Neural cell (in vitro differentiated cells): ENCODE measurements at regions not wholly inside any gene's neighbourhood (a gene's known extent, or its start where the extent isn't known, plus 50 kb on each side); places are given as distances from the start of the nearest gene placed in this dataset.

Experiments
- POLR2AphosphoS5 ChIP-seq: IDR thresholded peaks from 2 replicates; pipeline ENCODE4 v1.6.1; 2012
- RAD21 ChIP-seq: fragments of 450-650 bp; conservative IDR thresholded peaks from 2 replicates; pipeline ENCODE4 v1.6.1; 2014; ENCODE audit warnings: antibody characterized with exemption, mild to moderate bottlenecking, moderate library complexity
- SMC3 ChIP-seq: fragments of 450-650 bp; conservative IDR thresholded peaks from 2 replicates; pipeline ENCODE4 v1.6.1; 2014; ENCODE audit warnings: antibody characterized with exemption, mild to moderate bottlenecking, moderate library complexity; ENCODE audit not compliant: poor library complexity
- TF ChIP-seq, protein P1 (sequence below): fragments of 450-650 bp; IDR thresholded peaks from 2 replicates; pipeline ENCODE4 v1.5.1; 2014; ENCODE audit warnings: antibody characterized with exemption, mild to moderate bottlenecking, moderate library complexity; ENCODE audit not compliant: poor library complexity, severe bottlenecking

DNA sequence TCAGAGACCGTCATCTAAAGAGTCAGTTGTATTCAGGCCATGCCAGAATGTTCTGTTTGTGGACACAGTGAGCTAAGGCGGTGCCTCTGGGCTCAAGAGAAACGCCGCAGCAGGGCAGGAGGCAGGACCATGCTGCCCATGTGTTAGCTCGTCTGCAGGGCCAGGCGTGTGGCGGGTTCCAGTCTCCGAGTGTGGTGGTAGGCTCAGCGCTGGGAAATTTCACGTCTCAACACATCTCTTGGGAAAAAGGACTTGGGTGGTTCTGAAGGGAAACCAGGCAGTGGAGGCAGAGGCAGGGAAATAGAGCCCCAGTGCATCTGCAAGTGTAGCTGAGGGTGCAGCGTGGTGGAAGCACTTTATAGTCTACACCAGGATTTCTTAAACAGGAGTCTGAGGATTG, 56.9 kb upstream of the TAGAP start:
- TF ChIP-seq, protein P1, sequence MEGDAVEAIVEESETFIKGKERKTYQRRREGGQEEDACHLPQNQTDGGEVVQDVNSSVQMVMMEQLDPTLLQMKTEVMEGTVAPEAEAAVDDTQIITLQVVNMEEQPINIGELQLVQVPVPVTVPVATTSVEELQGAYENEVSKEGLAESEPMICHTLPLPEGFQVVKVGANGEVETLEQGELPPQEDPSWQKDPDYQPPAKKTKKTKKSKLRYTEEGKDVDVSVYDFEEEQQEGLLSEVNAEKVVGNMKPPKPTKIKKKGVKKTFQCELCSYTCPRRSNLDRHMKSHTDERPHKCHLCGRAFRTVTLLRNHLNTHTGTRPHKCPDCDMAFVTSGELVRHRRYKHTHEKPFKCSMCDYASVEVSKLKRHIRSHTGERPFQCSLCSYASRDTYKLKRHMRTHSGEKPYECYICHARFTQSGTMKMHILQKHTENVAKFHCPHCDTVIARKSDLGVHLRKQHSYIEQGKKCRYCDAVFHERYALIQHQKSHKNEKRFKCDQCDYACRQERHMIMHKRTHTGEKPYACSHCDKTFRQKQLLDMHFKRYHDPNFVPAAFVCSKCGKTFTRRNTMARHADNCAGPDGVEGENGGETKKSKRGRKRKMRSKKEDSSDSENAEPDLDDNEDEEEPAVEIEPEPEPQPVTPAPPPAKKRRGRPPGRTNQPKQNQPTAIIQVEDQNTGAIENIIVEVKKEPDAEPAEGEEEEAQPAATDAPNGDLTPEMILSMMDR: no peak
- TF ChIP-seq SMC3 (no peak), POLR2AphosphoS5 (no peak), RAD21 (no peak)
